ENCODE measurements at regions not wholly inside any gene's neighbourhood (a gene's known extent, or its start where the extent isn't known, plus 50 kb on each side); places are given as distances from the start of the nearest gene placed in this dataset.

GRCh38 chr3:189100866-189101265 lies 70.9 kb upstream of the TPRG1 start (continued):
- no peak for TF ChIP-seq BACH1 (IDR thresholded peaks at IDR 0.05; ENCODE audit: low read length)

- Histone ChIP-seq H2BK12ac (ENCODE audit: low read depth, low read length) (no peak overlapping the region), H2AK5ac (ENCODE audit: low read depth, low read length) (no peak overlapping the region), H3K14ac (ENCODE audit: insufficient read length) (no peak overlapping the region), H3K18ac (ENCODE audit: extremely low read depth, low read length) (no peak overlapping the region), H3K9me3 (ENCODE audit: insufficient read depth in 2 of 2, low read depth in 1 of 2, low read length in 1 of 2) (no peaks in the 10 kb centered on the region), H3K79me1 (ENCODE audit: low read depth, low read length) (no peaks in the 10 kb centered on the region), H3K4me2 (ENCODE audit: insufficient read depth in 1 of 2, low read depth in 2 of 2, low read length in 2 of 2) (no peak overlapping the region), H4K5ac (ENCODE audit: insufficient read length, low read depth, low read length) (no peak overlapping the region), H3K23me2 (ENCODE audit: low read depth, low read length) (no peaks in the 10 kb centered on the region), H4K91ac (replicated peaks; ENCODE audit: insufficient read length, low read length) (no peak overlapping the region), H2BK120ac (replicated peaks; ENCODE audit: low read depth, low read length) (no peak overlapping the region), H3K23ac (ENCODE audit: insufficient read length) (no peak overlapping the region), H4K20me1 (replicated peaks in 1 of 2; ENCODE audit: control insufficient read depth in 1 of 2, insufficient read depth in 2 of 2, low read length in 2 of 2) (no peaks in the 10 kb centered on the region), H3K56ac (replicated peaks; ENCODE audit: insufficient read length, low read depth, low read length) (no peak overlapping the region), H3K79me2 (ENCODE audit: control insufficient read depth in 1 of 2, insufficient read depth in 2 of 2, low read length in 2 of 2) (no peaks in the 10 kb centered on the region), H3K4me3 (ENCODE audit: extremely low read depth in 1 of 4, insufficient read depth in 2 of 4, low read depth in 3 of 4, low read length in 4 of 4) (no peak overlapping the region), H2BK20ac (ENCODE audit: low read length) (no peak overlapping the region), H3K27me3 (replicated peaks in 1 of 4; ENCODE audit: control insufficient read depth in 3 of 4, extremely low read depth in 1 of 4, insufficient read depth in 3 of 4, low read length in 3 of 4) (no peaks in the 10 kb centered on the region), H3K4me1 (replicated peaks in 1 of 4; ENCODE audit: control insufficient read depth in 3 of 4, insufficient read depth in 4 of 4, low read length in 3 of 4) (no peaks in the 10 kb centered on the region), H3K36me3 (ENCODE audit: control insufficient read depth in 2 of 4, insufficient read depth in 4 of 4, low read length in 3 of 4) (no peaks in the 10 kb centered on the region), H2BK15ac (ENCODE audit: low read length) (no peak overlapping the region), H4K8ac (ENCODE audit: extremely low read depth, insufficient read depth, low read length) (no peak overlapping the region), H2BK5ac (ENCODE audit: low read depth, low read length) (no peak overlapping the region), H3K9ac (replicated peaks in 1 of 4; ENCODE audit: extremely low read depth in 1 of 4, low read depth in 3 of 4, low read length in 3 of 4) (no peak overlapping the region), H3K4ac (replicated peaks; ENCODE audit: insufficient read length, low read depth, low read length) (no peak overlapping the region), H2AFZ (ENCODE audit: low read length) (no peak overlapping the region), H3K27ac (ENCODE audit: low read depth, low read length) (no peak overlapping the region)
- 98% methylated on average over 2 of the region's 2 CpGs; no CpG with 5 or more reads in 1 of the 2 experiments for WGBS, 2 experiments (ENCODE audit: extremely low coverage in 1 of 2, insufficient coverage in 1 of 2, insufficient read length in 1 of 2, insufficient replicate concordance in 2 of 2, low coverage in 1 of 2, low lambda C conversion rate in 2 of 2, missing lambda C conversion rate in 1 of 2)
- ChIA-PET POLR2A (ENCODE audit: partially characterized antibody) (no interaction called here), CTCF (ENCODE audit: partially characterized antibody) (no interaction called here)
- no peak for FAIRE-seq
- DNase-seq (ENCODE audit: low read depth in 1 of 2, low spot score in 2 of 2): no peak
- TF ChIP-seq RXRA (IDR thresholded peaks at IDR 0.05; ENCODE audit: insufficient read depth, low read depth, low read length) (no peak), GABPA (IDR thresholded peaks at IDR 0.05; ENCODE audit: borderline replicate concordance, insufficient read depth, low read length) (no peak), TBP (IDR thresholded peaks at IDR 0.05; ENCODE audit: low read depth, low read length) (no peak), POLR2AphosphoS5 (IDR thresholded peaks at IDR 0.05; ENCODE audit: low read depth, low read length) (no peak), RNF2 (IDR thresholded peaks at IDR 0.05; ENCODE audit: borderline replicate concordance, low read depth, low read length, missing control alignments, poor library complexity, severe bottlenecking) (no peak), ATF2 (IDR thresholded peaks at IDR 0.05; ENCODE audit: low read length) (no peak), CBX5 (IDR thresholded peaks at IDR 0.05; ENCODE audit: low read depth, low read length) (no peak), SIX5 (IDR thresholded peaks at IDR 0.05; ENCODE audit: low read depth, low read length) (no peak), E2F6 (IDR thresholded peaks at IDR 0.05) (no peak), TAF1 (IDR thresholded peaks at IDR 0.05; ENCODE audit: low read depth, low read length) (no peak)
Measured at GRCh38 chr3:189101594-189101993, 70.2 kb upstream of the TPRG1 start.
